Right lobe of liver (tissue), 4 donors: ENCODE measurements at regions not wholly inside any gene's neighbourhood (a gene's known extent, or its start where the extent isn't known, plus 50 kb on each side); places are given as distances from the start of the nearest gene placed in this dataset.

Experiments used
- POLR2A ChIP-seq: fragments of 450-650 bp; IDR thresholded peaks from one replicate; pipeline ENCODE4 v1.6.1; 2017; ENCODE audit warnings: antibody characterized with exemption, mild to moderate bottlenecking
- TF ChIP-seq, protein P1 (sequence below), 4 donors: fragments of 200-600 bp in 3 of 4; fragments of 450-650 bp in 1 of 4; IDR thresholded peaks; one replicate each; pipeline versions ENCODE4 v1.5.1 to v1.8.0; 2016 to 2022; ENCODE audit warnings: antibody characterized with exemption in 4 of 4, mild to moderate bottlenecking in 2 of 4
- donor health status: DM: no; HTN: no; CAD: no.
- donor health status: DM: no; HTN: no; CAD: no.
- donor health status: DM: no; HTN: yes; CAD: no.

DNA sequence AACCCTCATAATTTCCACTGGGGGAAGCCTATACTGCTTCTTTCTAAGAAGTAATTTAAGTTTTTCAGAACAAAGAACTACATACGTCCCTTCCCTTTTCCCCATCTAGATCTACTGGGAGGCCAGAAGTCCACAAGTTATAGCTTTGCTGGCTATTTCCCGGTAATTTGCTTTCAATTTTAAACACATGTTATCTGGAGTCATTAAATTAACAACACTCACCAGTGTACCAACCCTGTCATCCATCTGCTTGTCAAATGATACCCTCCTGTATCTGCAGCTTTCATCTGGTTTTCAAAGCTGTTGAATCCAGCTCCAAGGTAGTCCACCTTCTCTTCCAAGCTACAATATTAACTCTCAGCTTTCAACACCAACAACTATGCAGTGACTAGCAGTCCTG, 466.7 kb upstream of the PKN2 start:
- TF ChIP-seq, protein P1, sequence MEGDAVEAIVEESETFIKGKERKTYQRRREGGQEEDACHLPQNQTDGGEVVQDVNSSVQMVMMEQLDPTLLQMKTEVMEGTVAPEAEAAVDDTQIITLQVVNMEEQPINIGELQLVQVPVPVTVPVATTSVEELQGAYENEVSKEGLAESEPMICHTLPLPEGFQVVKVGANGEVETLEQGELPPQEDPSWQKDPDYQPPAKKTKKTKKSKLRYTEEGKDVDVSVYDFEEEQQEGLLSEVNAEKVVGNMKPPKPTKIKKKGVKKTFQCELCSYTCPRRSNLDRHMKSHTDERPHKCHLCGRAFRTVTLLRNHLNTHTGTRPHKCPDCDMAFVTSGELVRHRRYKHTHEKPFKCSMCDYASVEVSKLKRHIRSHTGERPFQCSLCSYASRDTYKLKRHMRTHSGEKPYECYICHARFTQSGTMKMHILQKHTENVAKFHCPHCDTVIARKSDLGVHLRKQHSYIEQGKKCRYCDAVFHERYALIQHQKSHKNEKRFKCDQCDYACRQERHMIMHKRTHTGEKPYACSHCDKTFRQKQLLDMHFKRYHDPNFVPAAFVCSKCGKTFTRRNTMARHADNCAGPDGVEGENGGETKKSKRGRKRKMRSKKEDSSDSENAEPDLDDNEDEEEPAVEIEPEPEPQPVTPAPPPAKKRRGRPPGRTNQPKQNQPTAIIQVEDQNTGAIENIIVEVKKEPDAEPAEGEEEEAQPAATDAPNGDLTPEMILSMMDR (IDR thresholded peaks at IDR 0.05): no peak
- no peak for TF ChIP-seq POLR2A
